HCT116 (cell line): ENCODE measurements at regions not wholly inside any gene's neighbourhood (a gene's known extent, or its start where the extent isn't known, plus 50 kb on each side); places are given as distances from the start of the nearest gene placed in this dataset.

Source experiments
- EZH2 ChIP-seq: fragments of 200-600 bp; sonication (generic); IDR thresholded peaks from 2 replicates; pipeline ENCODE4 v1.6.1; 2017; ENCODE audit warnings: antibody characterized with exemption, mixed run types
- POLR2A ChIP-seq: IDR thresholded peaks from 2 replicates; pipeline ENCODE4 v1.7.0; 2011; ENCODE audit warnings: borderline replicate concordance; ENCODE audit not compliant: insufficient read depth, insufficient read length; ENCODE audit errors: extremely low read depth
- REST ChIP-seq: IDR thresholded peaks from 2 replicates; pipeline ENCODE4 v1.6.1; 2012; ENCODE audit warnings: low read depth
- TF ChIP-seq, protein P1 (sequence below), 3 experiments: fragments of 200-600 bp in 1 of 3; sonication (generic) in 1 of 3; IDR thresholded peaks in 2 of 3; conservative IDR thresholded peaks in 1 of 3; 2 replicates each; pipeline ENCODE4 v1.5.1; 2012 to 2017; ENCODE audit warnings: low read depth in 2 of 3, low read length in 2 of 3, antibody characterized with exemption in 1 of 3, borderline replicate concordance in 1 of 3, control low read depth in 1 of 3, mild to moderate bottlenecking in 1 of 3, mixed read lengths in 1 of 3, mixed run types in 1 of 3, moderate library complexity in 1 of 3; ENCODE audit not compliant: insufficient read depth in 1 of 3

DNA sequence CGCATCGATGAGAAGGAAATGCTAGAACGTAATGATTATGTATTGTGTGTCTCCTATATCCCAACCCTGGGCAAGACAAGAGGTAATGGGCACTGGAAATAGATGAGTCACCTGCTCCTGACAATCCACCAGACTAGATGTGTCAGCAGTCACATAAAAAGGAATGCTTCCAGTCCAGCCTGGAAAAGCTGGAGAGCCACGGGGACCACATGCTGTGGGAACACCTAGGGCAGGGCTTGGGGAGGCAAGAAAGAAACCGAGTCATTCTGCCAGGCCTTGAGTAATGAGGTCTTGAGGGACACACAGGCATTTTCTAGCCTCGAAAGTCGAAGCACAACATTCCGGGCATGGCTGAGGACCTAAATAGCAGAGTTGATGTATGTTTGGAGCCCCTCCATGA is 716.7 kb upstream of the TMEM132C start:
- TF ChIP-seq, protein P1, sequence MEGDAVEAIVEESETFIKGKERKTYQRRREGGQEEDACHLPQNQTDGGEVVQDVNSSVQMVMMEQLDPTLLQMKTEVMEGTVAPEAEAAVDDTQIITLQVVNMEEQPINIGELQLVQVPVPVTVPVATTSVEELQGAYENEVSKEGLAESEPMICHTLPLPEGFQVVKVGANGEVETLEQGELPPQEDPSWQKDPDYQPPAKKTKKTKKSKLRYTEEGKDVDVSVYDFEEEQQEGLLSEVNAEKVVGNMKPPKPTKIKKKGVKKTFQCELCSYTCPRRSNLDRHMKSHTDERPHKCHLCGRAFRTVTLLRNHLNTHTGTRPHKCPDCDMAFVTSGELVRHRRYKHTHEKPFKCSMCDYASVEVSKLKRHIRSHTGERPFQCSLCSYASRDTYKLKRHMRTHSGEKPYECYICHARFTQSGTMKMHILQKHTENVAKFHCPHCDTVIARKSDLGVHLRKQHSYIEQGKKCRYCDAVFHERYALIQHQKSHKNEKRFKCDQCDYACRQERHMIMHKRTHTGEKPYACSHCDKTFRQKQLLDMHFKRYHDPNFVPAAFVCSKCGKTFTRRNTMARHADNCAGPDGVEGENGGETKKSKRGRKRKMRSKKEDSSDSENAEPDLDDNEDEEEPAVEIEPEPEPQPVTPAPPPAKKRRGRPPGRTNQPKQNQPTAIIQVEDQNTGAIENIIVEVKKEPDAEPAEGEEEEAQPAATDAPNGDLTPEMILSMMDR (IDR thresholded peaks at IDR 0.05 in 2 of 3, conservative IDR thresholded peaks at IDR 0.05 in 1 of 3; ENCODE audit: borderline replicate concordance in 1 of 3, insufficient read depth in 1 of 3, low read depth in 2 of 3, low read length in 2 of 3): no peak
- TF ChIP-seq POLR2A: no peak
- no peak for TF ChIP-seq EZH2
- TF ChIP-seq REST: no peak
